Neural cell (in vitro differentiated cells): ENCODE measurements at regions not wholly inside any gene's neighbourhood (a gene's known extent, or its start where the extent isn't known, plus 50 kb on each side); places are given as distances from the start of the nearest gene placed in this dataset.
"Not testable (repeated sequence)": the region's sequence is repeated elsewhere in the genome, so short reads cannot be mapped to it uniquely, and the experiment has no call there.

Experiments used
- EP300 ChIP-seq: fragments of 450-650 bp; conservative IDR thresholded peaks from 2 replicates; pipeline ENCODE4 v1.6.1; 2014; ENCODE audit warnings: antibody characterized with exemption, mild to moderate bottlenecking, moderate library complexity; ENCODE audit not compliant: poor library complexity, severe bottlenecking
- EZH2 ChIP-seq: fragments of 200-600, 300-800 bp; shearing (Covaris generic), sonication (generic); IDR thresholded peaks from 2 replicates; pipeline ENCODE4 v1.6.1; 2014; ENCODE audit warnings: antibody characterized with exemption, low read length, borderline replicate concordance, mild to moderate bottlenecking; ENCODE audit not compliant: insufficient read depth, poor library complexity, severe bottlenecking
- SMC3 ChIP-seq: fragments of 450-650 bp; conservative IDR thresholded peaks from 2 replicates; pipeline ENCODE4 v1.6.1; 2014; ENCODE audit warnings: antibody characterized with exemption, mild to moderate bottlenecking, moderate library complexity; ENCODE audit not compliant: poor library complexity
- TF ChIP-seq, protein P1 (sequence below): fragments of 450-650 bp; IDR thresholded peaks from 2 replicates; pipeline ENCODE4 v1.5.1; 2014; ENCODE audit warnings: antibody characterized with exemption, mild to moderate bottlenecking, moderate library complexity; ENCODE audit not compliant: poor library complexity, severe bottlenecking
- TF ChIP-seq, protein P2 (sequence below): IDR thresholded peaks from 2 replicates; pipeline ENCODE4 v1.6.1; 2012; ENCODE audit warnings: borderline replicate concordance

DNA sequence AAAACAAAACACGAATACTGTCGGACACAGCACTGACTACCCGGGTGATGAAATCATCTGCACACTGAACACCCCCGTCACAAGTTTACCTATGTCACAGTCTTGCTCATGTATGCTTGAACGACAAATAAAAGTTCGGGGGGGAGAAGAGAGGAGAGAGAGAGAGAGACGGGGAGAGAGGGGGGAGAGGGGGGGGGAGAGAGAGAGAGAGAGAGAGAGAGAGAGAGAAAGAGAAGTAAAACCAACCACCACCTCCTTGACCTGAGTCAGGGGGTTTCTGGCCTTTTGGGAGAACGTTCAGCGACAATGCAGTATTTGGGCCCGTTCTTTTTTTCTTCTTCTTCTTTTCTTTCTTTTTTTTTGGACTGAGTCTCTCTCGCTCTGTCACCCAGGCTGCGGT, 2290.1 kb upstream of the TPTE start:
- TF ChIP-seq, protein P1, sequence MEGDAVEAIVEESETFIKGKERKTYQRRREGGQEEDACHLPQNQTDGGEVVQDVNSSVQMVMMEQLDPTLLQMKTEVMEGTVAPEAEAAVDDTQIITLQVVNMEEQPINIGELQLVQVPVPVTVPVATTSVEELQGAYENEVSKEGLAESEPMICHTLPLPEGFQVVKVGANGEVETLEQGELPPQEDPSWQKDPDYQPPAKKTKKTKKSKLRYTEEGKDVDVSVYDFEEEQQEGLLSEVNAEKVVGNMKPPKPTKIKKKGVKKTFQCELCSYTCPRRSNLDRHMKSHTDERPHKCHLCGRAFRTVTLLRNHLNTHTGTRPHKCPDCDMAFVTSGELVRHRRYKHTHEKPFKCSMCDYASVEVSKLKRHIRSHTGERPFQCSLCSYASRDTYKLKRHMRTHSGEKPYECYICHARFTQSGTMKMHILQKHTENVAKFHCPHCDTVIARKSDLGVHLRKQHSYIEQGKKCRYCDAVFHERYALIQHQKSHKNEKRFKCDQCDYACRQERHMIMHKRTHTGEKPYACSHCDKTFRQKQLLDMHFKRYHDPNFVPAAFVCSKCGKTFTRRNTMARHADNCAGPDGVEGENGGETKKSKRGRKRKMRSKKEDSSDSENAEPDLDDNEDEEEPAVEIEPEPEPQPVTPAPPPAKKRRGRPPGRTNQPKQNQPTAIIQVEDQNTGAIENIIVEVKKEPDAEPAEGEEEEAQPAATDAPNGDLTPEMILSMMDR: not testable (repeated sequence)
- TF ChIP-seq, protein P2, sequence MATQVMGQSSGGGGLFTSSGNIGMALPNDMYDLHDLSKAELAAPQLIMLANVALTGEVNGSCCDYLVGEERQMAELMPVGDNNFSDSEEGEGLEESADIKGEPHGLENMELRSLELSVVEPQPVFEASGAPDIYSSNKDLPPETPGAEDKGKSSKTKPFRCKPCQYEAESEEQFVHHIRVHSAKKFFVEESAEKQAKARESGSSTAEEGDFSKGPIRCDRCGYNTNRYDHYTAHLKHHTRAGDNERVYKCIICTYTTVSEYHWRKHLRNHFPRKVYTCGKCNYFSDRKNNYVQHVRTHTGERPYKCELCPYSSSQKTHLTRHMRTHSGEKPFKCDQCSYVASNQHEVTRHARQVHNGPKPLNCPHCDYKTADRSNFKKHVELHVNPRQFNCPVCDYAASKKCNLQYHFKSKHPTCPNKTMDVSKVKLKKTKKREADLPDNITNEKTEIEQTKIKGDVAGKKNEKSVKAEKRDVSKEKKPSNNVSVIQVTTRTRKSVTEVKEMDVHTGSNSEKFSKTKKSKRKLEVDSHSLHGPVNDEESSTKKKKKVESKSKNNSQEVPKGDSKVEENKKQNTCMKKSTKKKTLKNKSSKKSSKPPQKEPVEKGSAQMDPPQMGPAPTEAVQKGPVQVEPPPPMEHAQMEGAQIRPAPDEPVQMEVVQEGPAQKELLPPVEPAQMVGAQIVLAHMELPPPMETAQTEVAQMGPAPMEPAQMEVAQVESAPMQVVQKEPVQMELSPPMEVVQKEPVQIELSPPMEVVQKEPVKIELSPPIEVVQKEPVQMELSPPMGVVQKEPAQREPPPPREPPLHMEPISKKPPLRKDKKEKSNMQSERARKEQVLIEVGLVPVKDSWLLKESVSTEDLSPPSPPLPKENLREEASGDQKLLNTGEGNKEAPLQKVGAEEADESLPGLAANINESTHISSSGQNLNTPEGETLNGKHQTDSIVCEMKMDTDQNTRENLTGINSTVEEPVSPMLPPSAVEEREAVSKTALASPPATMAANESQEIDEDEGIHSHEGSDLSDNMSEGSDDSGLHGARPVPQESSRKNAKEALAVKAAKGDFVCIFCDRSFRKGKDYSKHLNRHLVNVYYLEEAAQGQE: not testable (repeated sequence)
- TF ChIP-seq EZH2, EP300, SMC3: not testable (repeated sequence)
